Activated CD4-positive, alpha-beta T cell treated with anti-CD3 and anti-CD28 coated beads, Interleukin-2, amount 50 U/mL, for 24 hours (primary cell): ENCODE measurements at regions not wholly inside any gene's neighbourhood (a gene's known extent, or its start where the extent isn't known, plus 50 kb on each side); places are given as distances from the start of the nearest gene placed in this dataset.

Experiments
- DNase-seq, 2 donors: peaks; one replicate each; pipeline ENCODE4 v3.0.0-alpha.2; 2020; ENCODE audit warnings: low read depth in 1 of 2, low spot score in 1 of 2

DNA sequence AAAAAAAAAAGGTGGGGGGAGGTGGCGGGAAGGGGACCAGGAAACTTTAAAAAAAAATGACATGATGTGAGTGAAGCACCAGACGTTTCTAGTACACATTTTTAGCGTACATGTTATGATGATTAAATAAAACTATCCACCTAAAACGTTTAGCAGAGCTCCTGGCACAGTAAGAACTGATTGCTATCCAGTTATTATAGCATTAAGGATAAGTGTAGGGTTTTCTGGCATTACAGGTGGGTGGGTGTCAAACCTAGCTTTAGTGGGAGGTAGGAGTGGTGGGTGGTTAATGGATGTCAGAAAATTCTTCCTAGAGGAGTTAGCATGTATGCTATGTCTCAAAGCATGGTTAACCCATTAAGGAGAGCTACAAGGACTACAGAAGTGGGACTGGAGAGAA is 2329.5 kb downstream of the MAT2B start:
- no peak for DNase-seq

DNA sequence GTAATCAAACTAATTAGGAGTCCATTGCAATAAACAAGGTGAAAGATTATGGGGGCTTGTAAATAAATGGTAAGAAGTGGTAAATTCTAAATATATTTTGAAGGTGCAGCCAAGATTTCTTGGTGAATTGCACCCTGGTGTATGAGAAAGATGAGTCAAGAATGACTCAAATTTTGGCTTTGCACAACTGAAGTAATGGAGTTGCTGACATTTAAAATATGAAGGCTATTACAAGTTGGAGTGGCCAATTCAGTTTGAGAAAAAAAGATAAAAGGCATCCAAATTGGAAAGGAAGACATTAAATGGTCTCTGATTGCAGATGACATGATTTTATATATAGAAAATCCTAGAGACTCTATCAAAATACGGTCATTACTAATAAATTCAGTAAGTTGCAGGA is 2330.6 kb downstream of the MAT2B start:
- DNase-seq = no peak

DNA sequence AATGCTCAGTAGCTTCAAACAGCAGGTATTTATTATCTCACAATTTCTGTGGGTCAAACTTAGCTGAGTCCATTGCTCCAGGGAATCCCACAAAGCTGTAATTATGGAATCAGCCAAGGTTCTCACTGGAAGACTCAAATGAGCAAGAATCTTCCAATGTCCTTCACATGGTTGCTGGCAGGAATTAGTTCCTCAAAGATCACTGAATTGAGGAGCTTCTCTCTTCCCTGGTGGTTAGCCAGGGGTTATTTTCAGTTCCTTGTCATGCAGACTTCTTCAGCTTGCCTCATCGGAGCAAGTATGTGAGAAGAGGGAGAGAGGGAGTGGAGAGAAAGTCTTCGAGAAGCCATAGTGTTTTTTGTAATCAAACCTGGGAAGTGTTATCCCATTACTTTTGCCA is 2331.9 kb downstream of the MAT2B start:
- no peak for DNase-seq

DNA sequence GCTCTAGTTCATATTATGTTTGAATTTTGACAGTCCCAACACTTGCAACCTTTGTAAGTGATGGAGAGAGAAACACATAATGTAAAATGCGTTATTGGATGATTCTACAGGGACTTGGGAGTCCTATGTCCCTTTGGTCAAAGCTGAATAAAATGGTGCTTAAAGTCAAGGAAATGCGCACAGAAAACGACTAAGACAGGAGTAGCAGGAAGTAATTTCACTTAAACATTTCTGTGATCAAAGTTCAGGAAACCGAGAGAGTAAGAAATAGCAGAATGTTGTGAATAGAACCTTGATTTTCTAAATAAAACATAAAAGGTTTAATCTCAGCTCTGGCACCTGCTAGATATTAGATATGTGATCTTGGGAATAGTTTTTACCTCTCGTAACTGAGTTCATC is 2339.2 kb downstream of the MAT2B start:
- DNase-seq = no peak

DNA sequence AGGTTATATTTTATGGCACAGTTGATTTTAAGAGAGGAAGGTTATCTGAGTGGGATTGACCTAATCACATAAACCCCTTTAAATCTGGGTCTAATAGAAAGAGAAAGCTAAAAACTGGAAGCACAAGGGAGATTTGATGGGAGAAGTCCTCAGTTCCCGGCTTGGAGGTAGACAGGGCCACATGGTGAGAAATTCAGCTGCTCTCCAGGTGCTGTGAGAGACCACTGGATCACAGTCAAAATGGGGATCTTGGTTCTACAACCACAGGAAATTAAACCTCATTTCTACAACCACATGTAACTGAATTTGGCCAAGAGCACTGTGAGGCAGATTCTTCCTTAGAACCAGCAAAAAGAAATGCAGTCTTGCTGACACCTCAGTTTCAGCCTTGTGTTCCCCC is 2352.7 kb downstream of the MAT2B start:
- no peak for DNase-seq

DNA sequence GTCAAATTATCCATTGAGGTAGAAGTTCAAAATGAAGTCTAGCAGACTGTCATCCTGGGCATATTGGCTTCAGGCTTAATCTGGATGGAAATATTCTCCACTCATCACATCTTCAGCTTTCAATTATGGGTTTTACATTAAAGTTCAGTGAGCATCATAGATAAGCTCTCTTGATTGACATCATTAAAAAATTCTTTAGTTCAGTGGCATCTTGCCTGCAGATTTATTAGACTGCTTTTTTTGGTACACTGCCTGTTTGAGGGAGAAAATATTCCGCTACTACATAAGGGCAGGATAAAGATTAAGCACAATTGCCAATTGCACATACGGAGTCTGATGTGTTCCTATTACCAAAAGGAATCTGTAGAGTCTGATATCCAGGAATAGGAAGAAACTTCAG is 2353.8 kb downstream of the MAT2B start:
- DNase-seq = no peak

DNA sequence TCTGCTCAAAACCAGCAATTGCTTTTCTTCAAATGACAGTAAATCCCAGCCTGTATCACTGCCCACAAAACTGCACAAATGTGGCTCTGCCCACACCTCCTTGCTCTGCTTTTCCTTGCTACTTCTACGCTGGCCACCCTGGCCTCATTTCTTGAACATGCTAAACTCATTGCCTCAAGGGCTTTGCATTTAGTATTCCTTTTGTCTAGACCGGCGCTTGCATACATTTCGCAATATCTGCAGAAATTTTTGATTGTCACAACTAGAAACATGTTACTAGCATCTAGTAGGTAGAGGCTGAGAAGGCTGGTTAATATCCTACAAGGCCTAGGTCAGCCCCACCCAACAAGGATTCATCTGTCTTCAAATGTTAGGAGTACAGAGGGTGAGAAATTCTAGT is 2357.8 kb downstream of the MAT2B start:
- no peak for DNase-seq

DNA sequence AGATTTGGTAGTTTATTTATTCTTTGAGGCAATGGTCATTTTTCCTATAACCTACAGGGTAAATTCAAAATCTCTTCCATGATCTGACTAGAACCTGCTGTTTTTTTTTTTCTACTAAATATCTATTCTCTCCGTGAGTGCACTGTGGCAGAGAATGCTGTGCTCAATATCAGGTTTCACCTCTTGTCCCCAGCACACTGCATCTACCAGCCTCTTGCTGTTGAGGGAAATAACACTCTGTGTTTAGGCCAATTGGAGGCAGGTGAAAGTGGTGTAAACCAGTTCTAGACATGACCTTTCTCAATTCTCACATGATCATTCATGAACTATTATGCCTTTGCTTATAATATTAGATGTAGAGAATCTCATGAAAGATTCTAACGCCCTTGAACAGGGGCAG is 2365.9 kb downstream of the MAT2B start:
- no peak for DNase-seq

DNA sequence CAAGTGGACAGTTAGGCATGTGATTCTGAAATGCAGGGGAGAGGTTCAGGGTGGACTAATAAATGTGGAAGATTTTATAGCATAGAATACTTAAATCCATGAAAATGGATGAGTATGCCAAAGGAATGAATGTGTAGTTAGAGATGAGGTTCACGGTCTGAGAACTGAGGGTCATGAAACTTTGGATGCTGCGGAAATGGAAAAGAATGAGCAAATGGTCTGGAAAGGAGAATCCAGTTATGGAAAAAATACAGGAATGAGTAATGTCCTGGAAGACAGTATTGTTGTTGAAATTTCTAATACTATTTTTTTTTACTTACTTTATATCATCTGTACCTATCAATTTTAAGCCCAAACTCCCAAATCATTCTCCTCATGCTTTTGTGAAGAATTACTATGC is 2369.4 kb downstream of the MAT2B start:
- no peak for DNase-seq

DNA sequence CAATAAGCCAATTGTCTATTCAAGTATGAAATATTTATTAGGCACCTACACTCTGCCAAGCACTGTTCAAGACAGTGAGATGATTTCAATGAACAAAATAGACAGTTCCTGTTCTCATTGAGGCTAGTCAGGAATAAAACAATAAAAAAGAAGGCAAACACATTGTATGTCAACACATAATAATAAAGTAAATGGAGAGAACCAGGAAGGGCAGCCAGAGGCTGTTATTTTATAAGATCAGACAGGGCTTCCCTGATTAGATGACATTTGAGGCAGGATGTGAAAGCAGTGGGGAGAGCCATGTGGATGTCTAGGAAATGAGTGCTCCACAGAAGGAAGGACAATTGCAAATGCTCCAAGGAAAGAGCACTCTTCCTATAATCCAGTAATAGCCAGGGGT is 2371.1 kb downstream of the MAT2B start:
- no peak for DNase-seq

DNA sequence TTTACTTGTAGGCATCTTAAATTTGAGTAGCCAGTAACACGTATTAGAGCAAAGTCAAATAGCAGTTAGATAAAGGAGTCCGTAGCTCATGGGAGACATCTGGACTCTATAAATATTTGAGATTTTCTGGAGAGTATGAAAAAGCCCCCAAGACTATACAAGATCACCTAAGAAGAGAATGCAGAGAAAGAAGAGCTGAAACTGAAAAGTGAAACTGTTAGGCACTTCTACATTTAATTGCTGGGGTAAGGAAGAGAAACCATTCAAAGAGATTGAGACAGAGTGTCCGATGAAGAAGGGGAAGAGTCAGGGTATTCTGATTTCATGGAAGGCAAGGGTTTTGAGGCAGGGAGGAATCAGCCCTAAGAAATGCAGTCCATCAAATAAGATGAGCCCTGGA is 2372.1 kb downstream of the MAT2B start:
- no peak for DNase-seq

DNA sequence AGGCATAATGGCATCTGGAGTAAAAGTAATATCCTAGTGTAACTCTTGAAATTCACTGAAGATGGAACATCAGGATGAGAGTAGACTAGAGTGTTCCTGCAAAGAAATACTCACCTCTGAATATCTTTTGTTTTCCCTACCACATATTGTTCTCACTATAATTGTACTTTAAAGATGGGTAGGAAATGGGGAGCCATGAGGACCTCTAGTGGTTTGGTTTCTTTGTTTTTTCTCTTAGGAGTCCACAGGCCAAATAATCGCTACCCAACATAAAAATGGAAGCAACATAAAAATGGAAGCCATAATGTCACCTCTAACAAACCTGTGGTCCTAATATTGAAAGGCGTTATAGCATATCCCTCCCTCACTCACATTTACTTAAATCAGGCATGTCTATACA is 2375.8 kb downstream of the MAT2B start:
- DNase-seq = no peak

DNA sequence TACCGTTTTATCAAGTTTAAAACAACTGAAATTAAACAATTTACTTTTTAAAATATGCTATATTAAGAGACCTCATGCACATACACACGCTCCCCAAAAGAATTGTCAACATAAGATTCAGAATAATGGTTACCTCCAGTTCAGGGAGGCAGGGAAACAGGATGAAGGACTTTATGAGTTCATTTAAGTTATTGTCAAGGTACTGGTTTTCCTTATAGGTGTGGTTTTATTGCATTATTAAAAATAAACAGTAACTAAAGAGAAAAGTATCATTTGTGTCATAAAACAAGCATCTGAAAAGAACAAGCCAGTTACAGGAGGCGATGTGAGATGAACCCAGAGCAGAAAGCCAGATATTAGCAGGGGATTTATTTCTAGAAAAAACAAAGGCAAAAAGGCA is 2376.7 kb downstream of the MAT2B start:
- DNase-seq = no peak

DNA sequence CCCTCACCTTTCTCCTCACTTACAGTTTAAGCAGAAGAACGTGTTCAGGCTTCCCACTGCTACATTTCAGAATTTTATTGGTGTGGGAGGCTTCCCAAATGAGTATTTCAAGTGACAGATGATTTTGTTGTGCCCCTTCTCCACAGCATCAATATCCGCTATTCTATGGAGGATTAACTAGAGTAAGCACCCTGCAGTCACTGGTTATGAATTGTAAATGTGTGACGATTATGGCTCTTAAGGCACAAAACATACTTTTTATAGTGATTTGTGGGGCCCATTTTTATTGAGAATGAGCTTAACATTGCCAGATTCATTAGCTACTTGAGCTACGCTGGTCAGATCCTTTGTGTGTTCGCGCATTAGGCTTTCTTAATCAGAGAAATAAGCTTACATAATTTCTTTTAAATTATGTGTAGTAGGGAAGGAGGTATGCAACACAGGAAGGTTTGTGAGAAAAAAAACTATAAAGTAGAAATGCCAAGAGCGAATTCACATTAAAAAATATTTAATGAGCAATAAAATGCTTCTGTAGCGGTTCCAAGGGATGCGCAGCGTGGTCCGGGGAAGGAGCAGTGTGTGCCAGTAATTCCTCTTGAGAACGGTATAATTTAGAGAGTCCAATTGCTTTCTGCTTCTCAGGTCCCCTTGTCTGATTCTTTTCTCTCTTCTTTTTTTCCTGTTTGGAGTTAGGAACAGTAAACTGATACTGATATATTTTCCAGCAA is 2380.4 kb downstream of the MAT2B start:
- no peak for DNase-seq

DNA sequence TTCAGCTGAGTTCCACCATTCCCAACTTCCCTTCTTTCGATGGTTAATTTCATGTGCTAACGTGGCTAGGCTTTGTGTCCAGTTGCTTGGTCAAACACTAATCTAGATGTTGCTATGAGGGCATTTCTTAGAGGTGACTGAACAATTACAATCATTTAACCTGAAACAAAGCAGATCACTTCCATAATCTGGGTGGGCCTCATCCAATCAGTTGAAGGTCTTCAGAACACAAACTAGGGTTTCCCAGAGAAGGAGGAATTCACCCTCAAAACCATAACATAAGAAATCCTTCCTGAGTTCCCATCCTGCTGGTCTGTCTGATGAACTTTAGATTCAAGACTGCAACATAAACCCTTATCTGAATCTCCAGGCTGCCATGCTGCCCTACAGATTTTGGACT is 2381.7 kb downstream of the MAT2B start:
- DNase-seq = no peak

DNA sequence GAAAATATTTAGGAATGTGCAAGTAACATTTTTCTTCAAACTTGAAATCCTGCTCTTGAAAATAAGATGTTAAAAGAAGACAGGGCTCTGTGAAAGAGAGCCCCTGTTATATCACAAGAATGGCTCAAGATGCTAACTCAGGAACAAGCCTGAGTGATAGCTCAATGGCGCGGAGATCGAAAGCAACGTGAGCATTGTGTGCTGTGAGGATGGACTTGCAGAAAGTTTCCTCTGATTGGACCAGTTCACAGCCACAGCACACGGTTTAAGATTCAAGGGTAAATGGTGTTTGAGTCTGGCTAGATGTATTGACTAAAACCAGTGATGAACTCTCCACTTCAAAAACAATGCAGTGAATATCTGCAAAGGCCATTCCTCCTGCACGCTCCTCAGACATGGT is 2387.0 kb downstream of the MAT2B start:
- no peak for DNase-seq

DNA sequence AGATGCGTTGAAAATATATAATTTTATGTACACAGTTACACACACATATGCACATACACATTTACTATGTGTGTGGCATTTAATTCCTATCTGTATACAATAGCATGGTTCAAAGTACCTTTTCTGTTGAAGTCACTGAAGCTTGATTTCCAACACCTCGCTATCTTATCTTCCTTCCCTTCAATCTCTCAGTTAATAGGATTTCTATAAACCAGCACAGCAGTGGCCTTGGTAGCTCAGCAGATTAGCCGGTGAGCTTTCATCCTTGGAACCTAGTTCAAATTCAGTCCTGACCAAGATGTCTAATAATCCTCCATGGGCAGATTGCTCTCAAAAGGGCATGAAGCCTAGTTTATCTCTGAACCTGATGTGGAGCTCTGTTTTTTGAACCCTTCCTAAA is 2389.5 kb downstream of the MAT2B start:
- DNase-seq = no peak

DNA sequence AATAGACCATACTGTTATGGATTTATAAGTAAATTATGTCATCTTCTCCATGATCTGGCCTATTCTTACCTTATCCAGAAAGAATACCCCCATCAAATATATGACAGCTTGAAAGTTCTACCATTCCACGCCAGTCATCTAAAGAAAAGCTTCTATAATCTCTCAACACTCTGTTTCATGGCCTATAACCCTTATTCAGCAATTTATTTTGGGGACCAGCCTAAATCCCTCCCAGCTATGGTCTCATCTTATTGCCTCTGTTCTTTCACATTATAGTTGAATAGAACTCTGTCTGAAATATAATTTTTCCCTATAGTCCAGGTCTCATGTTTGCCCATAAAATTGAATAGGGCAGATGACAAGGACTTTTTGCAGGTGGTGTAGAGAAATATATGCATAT is 2387.6 kb upstream of the WWC1 start:
- no peak for DNase-seq

DNA sequence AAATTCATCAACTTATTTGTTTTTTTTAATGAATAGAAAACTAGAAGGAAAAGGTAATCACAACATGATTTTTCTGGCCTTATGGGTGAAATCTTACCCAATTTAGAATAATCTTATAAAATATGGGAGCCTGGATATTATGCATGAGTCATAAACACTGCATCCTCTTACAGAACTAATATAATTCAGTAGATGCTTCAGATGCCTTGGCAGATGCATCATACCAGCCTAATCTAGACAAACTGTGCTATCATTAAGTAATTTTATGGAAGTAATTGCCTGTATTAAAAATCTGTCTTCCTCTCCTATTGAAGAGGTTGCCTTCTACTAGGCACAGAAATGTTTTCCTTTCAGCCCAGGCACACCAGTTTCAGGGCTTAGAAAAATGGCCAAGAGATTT is 2384.6 kb upstream of the WWC1 start:
- DNase-seq = no peak

DNA sequence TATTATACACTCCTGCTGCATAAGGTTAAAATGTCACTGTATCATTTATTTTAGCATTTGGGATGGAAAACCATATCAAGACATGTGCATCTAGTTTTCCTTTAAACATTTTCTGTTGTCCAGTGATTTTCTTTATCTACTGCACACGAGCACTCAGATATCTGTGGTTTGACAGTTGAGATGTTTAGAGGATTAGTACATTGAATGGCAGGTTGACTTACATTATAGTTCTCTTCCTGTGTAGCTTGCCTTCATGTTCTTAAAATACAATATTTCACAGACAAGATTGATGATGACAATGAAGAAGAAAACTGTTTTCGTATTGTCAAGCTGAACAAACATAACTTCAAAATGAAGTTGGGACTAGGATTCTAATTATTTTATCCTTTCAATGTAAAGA is 2378.4 kb upstream of the WWC1 start:
- no peak for DNase-seq

DNA sequence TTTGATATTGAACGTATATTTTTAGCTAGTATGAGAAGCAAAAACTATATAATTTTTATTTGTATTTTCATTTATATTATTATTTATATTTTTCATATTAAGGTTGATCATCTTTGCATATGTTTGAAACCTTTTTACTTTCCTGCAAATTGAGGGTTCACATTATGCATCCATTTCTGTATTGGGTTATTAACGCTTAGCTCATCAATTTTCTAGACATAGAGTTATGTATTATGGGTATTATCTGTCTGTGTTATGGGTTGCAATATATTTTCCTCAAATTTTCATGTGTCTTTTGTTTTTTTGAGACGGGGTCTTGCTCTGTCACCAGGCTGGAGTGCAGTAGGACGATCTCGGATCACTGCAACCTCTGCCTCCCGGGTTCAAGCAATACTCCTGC is 2377.0 kb upstream of the WWC1 start:
- no peak for DNase-seq

DNA sequence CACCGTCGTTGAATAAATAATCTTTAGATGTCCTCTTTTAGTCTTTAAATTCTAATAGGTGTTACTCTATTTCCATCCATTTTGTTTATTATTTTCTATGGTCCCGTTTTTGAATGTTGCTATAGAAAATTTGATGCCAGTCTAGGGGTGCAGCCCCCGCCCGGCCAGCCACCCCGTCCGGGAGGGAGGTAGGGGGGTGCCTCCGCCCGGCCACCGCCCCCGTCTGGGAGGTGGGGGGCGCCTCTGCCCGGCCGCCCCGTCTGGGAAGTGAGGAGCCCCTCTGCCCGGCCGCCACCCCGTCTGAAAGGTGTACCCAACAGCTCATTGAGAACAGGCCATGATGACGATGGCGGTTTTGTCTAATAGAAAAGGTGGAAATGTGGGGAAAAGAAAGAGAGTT is 2372.2 kb upstream of the WWC1 start:
- DNase-seq = no peak

DNA sequence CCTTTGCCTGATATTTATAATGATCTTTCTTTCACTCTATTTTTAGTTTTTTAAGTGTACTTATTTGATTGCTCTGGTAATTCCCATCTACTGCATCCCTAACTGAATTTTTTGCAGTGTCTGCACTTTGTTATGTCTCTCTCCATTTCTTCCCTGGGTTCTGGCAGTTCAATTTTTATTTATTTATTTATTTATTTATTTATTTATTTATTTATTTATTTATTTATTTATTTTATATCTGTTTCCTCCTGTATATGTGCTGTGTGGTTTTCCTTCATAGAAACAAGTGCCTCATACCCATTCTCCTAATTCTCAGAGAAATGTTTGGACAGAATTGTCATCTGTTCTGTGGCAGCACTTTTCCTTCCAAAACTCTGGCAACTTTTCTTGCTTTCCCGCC is 2370.8 kb upstream of the WWC1 start:
- DNase-seq = no peak

DNA sequence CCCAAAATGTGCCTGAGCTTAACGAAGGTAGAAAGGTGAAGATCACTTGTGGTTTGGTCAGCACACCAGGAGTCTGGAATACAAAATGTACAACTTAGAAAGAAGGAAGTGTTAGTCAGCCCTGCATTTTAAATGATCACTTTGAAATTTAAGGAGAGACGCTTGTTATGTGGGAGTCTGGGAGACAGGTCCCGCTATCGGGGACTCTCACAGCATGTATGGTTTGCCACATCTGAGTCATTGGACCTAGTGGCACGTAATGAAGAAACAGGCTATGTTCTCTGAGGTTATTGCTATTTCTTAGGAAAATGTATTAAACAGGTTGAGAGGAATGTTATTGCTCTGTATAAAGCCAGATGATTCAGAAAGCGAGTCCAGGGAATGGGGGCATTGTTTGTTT is 2362.5 kb upstream of the WWC1 start:
- no peak for DNase-seq
